ENCODE measurements at regions not wholly inside any gene's neighbourhood (a gene's known extent, or its start where the extent isn't known, plus 50 kb on each side); places are given as distances from the start of the nearest gene placed in this dataset.
A peak's percentile ranks its signal among the peaks of the same experiment; 100 is the strongest.

GRCh38 chr9:87259543-87260518, 237.8 kb upstream of the DAPK1 start:
- H3K4me1 ChIP-seq (ENCODE audit: control insufficient read depth, insufficient read depth, low read length), result no peaks in the 10 kb centered on the region
- H3K4me3 ChIP-seq (ENCODE audit: low read length), result no peak overlapping the region
- no peak overlapping the region for H3K27ac ChIP-seq (ENCODE audit: low read length)
- H3K9me3 ChIP-seq (ENCODE audit: control insufficient read depth, insufficient read depth, low read length), result no peaks in the 10 kb centered on the region
- no CpG with 5 or more reads among the region's 20 CpGs for WGBS (ENCODE audit: insufficient coverage, insufficient read length)
- H3K27me3 ChIP-seq (ENCODE audit: control insufficient read depth, insufficient read depth, low read length), result no peaks in the 10 kb centered on the region
- no peaks in the 10 kb centered on the region for H3K36me3 ChIP-seq (ENCODE audit: control insufficient read depth, insufficient read depth, low read length)
- no peak for DNase-seq (ENCODE audit: low read depth, low spot score)

- H3K36me3 ChIP-seq (ENCODE audit: control insufficient read depth, insufficient read depth, low read length), result no peaks in the 10 kb centered on the region
- no peaks in the 10 kb centered on the region for H3K9me3 ChIP-seq (ENCODE audit: control insufficient read depth, insufficient read depth, low read length)
- DNase-seq (ENCODE audit: low read depth, low spot score), result peak; percentile 72
- H3K4me3 ChIP-seq (ENCODE audit: low read length), result no peak overlapping the region
- WGBS (ENCODE audit: insufficient coverage, insufficient read length), result no CpG with 5 or more reads among the region's 9 CpGs
- no peaks in the 10 kb centered on the region for H3K4me1 ChIP-seq (ENCODE audit: control insufficient read depth, insufficient read depth, low read length)
- no peak overlapping the region for H3K27ac ChIP-seq (ENCODE audit: low read length)
- H3K27me3 ChIP-seq (ENCODE audit: control insufficient read depth, insufficient read depth, low read length), result no peaks in the 10 kb centered on the region
Observed at GRCh38 chr9:87263291-87263690, 234.4 kb upstream of the DAPK1 start.

GRCh38 chr9:87266697-87267096, 231.0 kb upstream of the DAPK1 start:
- no peaks in the 10 kb centered on the region for H3K27me3 ChIP-seq (ENCODE audit: control insufficient read depth, insufficient read depth, low read length)
- H3K27ac ChIP-seq (ENCODE audit: low read length), result no peak overlapping the region
- H3K4me3 ChIP-seq (ENCODE audit: low read length), result no peak overlapping the region
- WGBS (ENCODE audit: insufficient coverage, insufficient read length), result no CpG with 5 or more reads among the region's 1 CpG
- DNase-seq (ENCODE audit: low read depth, low spot score), result no peak
- H3K9me3 ChIP-seq (ENCODE audit: control insufficient read depth, insufficient read depth, low read length), result no peaks in the 10 kb centered on the region
- H3K36me3 ChIP-seq (ENCODE audit: control insufficient read depth, insufficient read depth, low read length), result no peaks in the 10 kb centered on the region
- H3K4me1 ChIP-seq (ENCODE audit: control insufficient read depth, insufficient read depth, low read length), result no peaks in the 10 kb centered on the region

GRCh38 chr9:87267251-87268070, 230.2 kb upstream of the DAPK1 start:
- no peak for DNase-seq (ENCODE audit: low read depth, low spot score)
- WGBS (ENCODE audit: insufficient coverage, insufficient read length), result no CpG with 5 or more reads among the region's 15 CpGs
- no peaks in the 10 kb centered on the region for H3K27me3 ChIP-seq (ENCODE audit: control insufficient read depth, insufficient read depth, low read length)

GRCh38 chr9:87269296-87270176, 228.1 kb upstream of the DAPK1 start:
- WGBS (ENCODE audit: insufficient coverage, insufficient read length), result 100% methylated on average over 1 of the region's 7 CpGs
- no peak overlapping the region for H3K27ac ChIP-seq (ENCODE audit: low read length)

More at GRCh38 chr9:87267251-87268070, 230.2 kb upstream of the DAPK1 start:
- Histone ChIP-seq H3K9me3 (ENCODE audit: control insufficient read depth, insufficient read depth, low read length) (no peaks in the 10 kb centered on the region), H3K27ac (ENCODE audit: low read length) (no peak overlapping the region), H3K4me3 (ENCODE audit: low read length) (no peak overlapping the region), H3K36me3 (ENCODE audit: control insufficient read depth, insufficient read depth, low read length) (no peaks in the 10 kb centered on the region), H3K4me1 (ENCODE audit: control insufficient read depth, insufficient read depth, low read length) (no peaks in the 10 kb centered on the region)

GRCh38 chr9:87270221-87270847, 227.3 kb upstream of the DAPK1 start:
- Histone ChIP-seq H3K36me3 (ENCODE audit: control insufficient read depth, insufficient read depth, low read length) (no peaks in the 10 kb centered on the region), H3K4me1 (ENCODE audit: control insufficient read depth, insufficient read depth, low read length) (no peaks in the 10 kb centered on the region), H3K4me3 (ENCODE audit: low read length) (no peak overlapping the region), H3K27ac (ENCODE audit: low read length) (no peak overlapping the region), H3K27me3 (ENCODE audit: control insufficient read depth, insufficient read depth, low read length) (no peaks in the 10 kb centered on the region), H3K9me3 (ENCODE audit: control insufficient read depth, insufficient read depth, low read length) (no peaks in the 10 kb centered on the region)
- DNase-seq (ENCODE audit: low read depth, low spot score), result no peak
- WGBS (ENCODE audit: insufficient coverage, insufficient read length), result no CpG with 5 or more reads among the region's 16 CpGs

More at GRCh38 chr9:87269296-87270176, 228.1 kb upstream of the DAPK1 start:
- H3K4me3 ChIP-seq (ENCODE audit: low read length), result no peak overlapping the region
- no peaks in the 10 kb centered on the region for H3K36me3 ChIP-seq (ENCODE audit: control insufficient read depth, insufficient read depth, low read length)
- DNase-seq (ENCODE audit: low read depth, low spot score), result no peak
- no peaks in the 10 kb centered on the region for H3K9me3 ChIP-seq (ENCODE audit: control insufficient read depth, insufficient read depth, low read length)
- H3K27me3 ChIP-seq (ENCODE audit: control insufficient read depth, insufficient read depth, low read length), result no peaks in the 10 kb centered on the region
- H3K4me1 ChIP-seq (ENCODE audit: control insufficient read depth, insufficient read depth, low read length), result no peaks in the 10 kb centered on the region

GRCh38 chr9:87270848-87271234, 226.8 kb upstream of the DAPK1 start:
- no peak overlapping the region for H3K4me3 ChIP-seq (ENCODE audit: low read length)
- no CpG with 5 or more reads among the region's 8 CpGs for WGBS (ENCODE audit: insufficient coverage, insufficient read length)
- H3K27ac ChIP-seq (ENCODE audit: low read length), result no peak overlapping the region
- no peaks in the 10 kb centered on the region for H3K27me3 ChIP-seq (ENCODE audit: control insufficient read depth, insufficient read depth, low read length)
- H3K4me1 ChIP-seq (ENCODE audit: control insufficient read depth, insufficient read depth, low read length), result no peaks in the 10 kb centered on the region
- no peak for DNase-seq (ENCODE audit: low read depth, low spot score)
- no peaks in the 10 kb centered on the region for H3K36me3 ChIP-seq (ENCODE audit: control insufficient read depth, insufficient read depth, low read length)
- H3K9me3 ChIP-seq (ENCODE audit: control insufficient read depth, insufficient read depth, low read length), result no peaks in the 10 kb centered on the region

- no peak overlapping the region for H3K4me3 ChIP-seq (ENCODE audit: low read length)
- no peaks in the 10 kb centered on the region for H3K9me3 ChIP-seq (ENCODE audit: control insufficient read depth, insufficient read depth, low read length)
- no peaks in the 10 kb centered on the region for H3K36me3 ChIP-seq (ENCODE audit: control insufficient read depth, insufficient read depth, low read length)
- H3K27ac ChIP-seq (ENCODE audit: low read length), result no peak overlapping the region
- no peaks in the 10 kb centered on the region for H3K27me3 ChIP-seq (ENCODE audit: control insufficient read depth, insufficient read depth, low read length)
- DNase-seq (ENCODE audit: low read depth, low spot score), result no peak
- H3K4me1 ChIP-seq (ENCODE audit: control insufficient read depth, insufficient read depth, low read length), result no peaks in the 10 kb centered on the region
- no CpG with 5 or more reads among the region's 4 CpGs for WGBS (ENCODE audit: insufficient coverage, insufficient read length)
Observed at GRCh38 chr9:87271696-87272477, 225.8 kb upstream of the DAPK1 start.

GRCh38 chr9:87275047-87275725, 222.5 kb upstream of the DAPK1 start:
- no CpG with 5 or more reads among the region's 9 CpGs for WGBS (ENCODE audit: insufficient coverage, insufficient read length)
- DNase-seq (ENCODE audit: low read depth, low spot score), result no peak
- H3K9me3 ChIP-seq (ENCODE audit: control insufficient read depth, insufficient read depth, low read length), result no peaks in the 10 kb centered on the region
- H3K4me1 ChIP-seq (ENCODE audit: control insufficient read depth, insufficient read depth, low read length), result no peaks in the 10 kb centered on the region
- no peak overlapping the region for H3K4me3 ChIP-seq (ENCODE audit: low read length)
- no peaks in the 10 kb centered on the region for H3K36me3 ChIP-seq (ENCODE audit: control insufficient read depth, insufficient read depth, low read length)
- no peak overlapping the region for H3K27ac ChIP-seq (ENCODE audit: low read length)
- no peaks in the 10 kb centered on the region for H3K27me3 ChIP-seq (ENCODE audit: control insufficient read depth, insufficient read depth, low read length)
